ENCODE measurements at regions not wholly inside any gene's neighbourhood (a gene's known extent, or its start where the extent isn't known, plus 50 kb on each side); places are given as distances from the start of the nearest gene placed in this dataset.
"Not testable (repeated sequence)": the region's sequence is repeated elsewhere in the genome, so short reads cannot be mapped to it uniquely, and the experiment has no call there.

DNA sequence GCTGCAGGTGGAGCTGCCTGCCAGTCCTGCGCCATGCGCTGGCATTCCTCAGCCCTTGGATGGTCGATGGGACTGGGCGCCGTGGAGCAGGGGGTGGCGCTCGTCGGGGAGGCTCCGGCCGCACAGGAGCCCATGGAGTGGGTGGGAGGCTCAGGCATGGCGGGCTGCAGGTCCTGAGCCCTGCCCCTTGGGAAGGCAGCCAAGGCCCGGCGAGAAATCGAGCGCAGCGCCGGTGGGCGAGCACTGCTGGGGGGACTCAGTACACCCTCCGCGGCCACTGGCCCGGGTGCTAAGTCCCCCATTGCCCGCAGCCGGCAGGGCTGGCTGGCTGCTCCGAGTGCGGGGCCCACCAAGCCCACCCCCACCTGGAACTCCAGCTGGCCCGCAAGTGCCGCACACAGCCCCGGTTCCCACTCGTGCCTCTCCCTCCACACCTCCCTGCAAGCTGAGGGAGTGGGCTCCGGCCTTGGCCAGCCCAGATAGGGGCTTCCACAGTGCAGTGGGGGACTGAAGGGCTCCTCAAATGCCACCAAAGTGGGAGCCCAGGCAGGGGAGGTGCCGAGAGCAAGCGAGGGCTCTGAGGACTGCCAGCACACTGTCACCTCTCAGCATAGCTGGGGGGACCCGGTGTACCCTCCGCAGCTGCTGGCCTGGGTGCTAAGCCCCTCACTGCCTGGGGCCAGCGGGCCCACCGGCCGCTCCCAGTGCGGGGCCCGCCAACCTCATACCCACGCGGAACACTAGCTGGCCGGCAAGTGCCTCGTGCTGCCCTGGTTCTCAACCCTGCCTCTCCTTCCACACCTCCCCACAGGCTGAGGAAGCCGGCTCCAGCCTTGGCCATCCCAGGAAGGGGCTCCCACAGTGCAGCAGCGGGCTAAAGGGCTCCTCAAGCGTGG, 742.7 kb downstream of the SOCS6 start:
- DNase-seq: not testable (repeated sequence)

DNA sequence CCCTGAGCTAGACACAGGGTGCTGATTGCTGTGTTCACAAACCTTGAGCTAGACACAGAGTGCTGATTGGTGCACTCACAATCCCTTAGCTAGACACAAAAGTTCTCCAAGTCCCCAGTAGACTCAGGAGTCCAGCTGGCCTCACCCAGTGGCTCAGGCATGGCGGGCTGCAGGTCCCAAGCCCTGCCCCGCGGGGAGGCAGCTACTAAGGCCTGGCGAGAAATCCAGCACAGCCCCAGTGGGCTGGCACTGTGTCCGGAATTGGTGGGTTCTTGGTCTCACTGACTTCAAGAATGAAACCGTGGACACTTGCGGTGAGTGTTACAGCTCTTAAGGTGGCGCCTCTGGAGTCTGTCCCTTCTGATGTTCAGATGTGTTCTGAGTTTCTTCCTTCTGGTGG, 741.2 kb downstream of the SOCS6 start:
- not testable (repeated sequence) for DNase-seq

GRCh38 chr18:71028285-71028762, 739.5 kb downstream of the SOCS6 start:
- DNase-seq: no peak

DNA sequence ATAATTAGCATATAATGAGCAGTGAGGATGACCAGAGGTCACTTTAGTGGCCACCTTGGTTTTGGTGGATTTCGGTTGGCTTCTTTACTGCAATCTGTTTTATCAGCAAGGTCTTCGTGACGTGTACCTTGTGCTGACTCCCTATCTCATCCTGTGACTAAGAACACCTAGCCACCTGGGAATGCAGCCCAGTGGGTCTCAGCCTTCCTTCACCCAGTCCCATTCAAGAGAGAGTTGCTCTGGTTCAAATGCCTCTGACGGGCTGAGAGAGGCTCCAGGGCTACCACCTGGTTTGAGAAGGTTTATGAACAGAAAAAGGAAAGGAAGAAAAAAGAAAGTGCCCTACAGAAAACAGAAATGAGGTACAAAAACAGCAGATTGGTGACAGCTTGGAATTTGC, 738.7 kb downstream of the SOCS6 start:
- no peak for DNase-seq

GRCh38 chr18:71025505-71026225, 736.8 kb downstream of the SOCS6 start:
- DNase-seq: no peak

DNA sequence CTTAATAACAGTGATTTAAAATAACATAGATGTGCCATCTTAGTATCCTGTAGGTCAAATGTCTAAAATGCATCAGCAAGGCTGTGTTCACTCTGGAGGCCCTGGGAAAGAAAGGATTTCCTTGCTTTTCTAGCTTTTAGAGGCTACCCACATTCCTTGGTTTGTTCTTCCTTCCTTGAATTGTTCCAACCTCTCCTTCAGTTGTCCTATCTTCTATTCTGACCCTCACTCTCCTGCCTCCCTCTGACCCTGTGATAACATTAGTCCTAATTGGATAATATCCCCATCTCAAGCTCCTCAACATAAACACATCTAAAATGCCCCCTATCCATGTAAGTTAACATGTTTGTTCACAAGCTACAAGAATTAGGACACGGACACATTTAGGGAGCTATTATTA, 733.5 kb downstream of the SOCS6 start:
- no peak for DNase-seq

DNA sequence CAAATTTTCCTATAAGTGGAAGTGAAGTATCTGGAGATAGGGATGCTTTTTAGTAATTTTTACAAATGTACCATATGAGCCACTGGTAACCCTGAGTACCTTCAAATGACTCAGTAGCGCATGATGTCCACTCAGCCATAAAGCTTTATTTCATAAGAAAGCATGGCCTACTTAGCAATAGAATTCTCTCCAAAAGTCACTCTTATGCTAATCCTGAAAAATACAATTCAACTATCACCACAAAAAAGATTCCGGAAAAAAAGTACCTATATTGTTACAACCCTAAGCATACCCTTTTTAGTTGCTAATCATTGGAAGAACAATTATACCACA, 732.2 kb downstream of the SOCS6 start:
- DNase-seq: no peak

DNA sequence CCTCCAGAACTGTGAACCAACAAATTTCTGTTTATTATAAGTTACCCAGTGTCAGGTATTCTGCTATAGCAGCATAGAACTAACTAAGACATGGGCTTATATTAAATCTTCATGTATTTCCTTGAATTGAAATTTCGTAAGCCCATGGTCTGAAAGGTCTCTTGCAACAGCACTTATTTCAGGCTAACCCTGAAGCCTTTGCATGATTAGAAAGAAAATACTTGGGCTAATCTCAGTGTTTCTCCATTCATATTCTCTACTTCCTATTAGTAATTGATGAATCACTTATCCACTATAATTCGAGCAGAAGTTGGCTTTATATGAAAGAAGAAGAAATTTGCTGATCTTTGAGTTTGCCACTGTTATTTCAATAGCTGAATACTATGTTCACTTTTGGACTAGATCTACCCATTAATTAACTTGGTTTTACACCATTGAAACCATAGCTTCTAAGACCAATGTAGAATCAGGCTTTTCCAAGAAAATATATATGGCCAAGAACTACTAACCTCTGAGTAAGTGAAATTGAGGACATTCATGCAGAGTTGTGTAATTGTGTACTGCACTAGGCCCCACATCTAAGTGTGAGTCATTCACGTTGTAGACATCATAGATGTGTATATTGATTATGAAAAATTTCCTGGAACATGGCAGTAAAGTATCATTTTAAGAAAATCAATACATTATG, 731.6 kb downstream of the SOCS6 start:
- DNase-seq: no peak

DNA sequence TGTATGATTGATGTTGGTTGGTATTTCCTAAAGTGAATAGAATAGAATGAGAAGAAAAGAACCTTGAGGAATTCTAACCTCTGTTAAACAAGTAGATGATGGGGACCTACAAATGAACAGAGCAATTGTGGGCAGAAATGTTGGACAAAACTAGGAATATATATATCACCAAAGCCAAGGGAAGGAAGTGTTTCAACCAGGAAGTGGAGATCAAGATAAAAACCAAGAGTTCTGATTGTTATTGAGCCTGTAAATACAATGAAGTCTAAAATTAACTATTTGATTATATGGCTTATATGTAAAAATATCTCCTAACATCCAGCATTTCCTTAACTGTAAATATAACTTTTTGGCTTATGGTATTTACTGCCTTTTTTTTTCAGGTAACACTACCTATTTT, 730.0 kb downstream of the SOCS6 start:
- DNase-seq: no peak

DNA sequence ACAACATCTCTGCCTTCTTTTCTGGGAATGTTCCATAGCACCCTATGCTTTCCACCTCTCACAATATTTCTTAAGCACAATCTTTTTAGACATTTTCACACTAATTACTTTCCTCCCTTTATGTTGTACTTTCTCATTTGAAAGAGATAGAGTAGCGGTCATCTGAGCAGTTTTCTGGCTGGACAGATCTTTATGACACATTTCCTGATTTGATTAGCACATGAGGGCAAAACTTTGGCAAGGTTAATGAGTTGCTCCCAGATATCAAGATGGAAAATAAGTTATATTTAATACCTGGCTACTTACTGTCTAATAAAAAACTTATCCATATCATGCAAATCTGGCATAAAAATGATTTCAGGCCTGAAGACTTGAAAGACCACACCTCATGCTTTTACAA, 723.9 kb downstream of the SOCS6 start:
- DNase-seq: no peak

- no peak for DNase-seq
Measured at GRCh38 chr18:71011389-71011788, 722.5 kb downstream of the SOCS6 start.

DNA sequence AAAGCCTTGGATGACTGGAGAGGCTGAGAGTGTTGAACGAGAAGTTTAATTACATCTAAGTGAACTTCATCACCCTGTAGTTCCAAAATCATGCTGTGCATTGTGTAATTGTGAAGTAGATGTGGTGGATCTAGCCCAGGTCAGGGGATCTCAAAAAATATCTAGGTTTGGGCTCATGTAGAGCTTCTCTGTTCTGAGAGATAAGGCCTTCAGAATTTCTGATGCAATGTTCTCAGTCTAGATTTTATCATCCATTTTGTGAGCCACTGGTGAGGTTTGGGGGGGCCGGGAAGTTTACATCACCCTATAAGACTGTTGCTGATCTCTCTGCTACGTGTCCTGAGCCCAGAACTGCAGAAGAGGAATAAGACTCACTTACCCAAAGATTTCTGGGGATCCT, 719.4 kb downstream of the SOCS6 start:
- no peak for DNase-seq

GRCh38 chr18:71001597-71001996, 712.8 kb downstream of the SOCS6 start:
- DNase-seq: no peak

GRCh38 chr18:70998490-70998889, 709.6 kb downstream of the SOCS6 start:
- no peak for DNase-seq

DNA sequence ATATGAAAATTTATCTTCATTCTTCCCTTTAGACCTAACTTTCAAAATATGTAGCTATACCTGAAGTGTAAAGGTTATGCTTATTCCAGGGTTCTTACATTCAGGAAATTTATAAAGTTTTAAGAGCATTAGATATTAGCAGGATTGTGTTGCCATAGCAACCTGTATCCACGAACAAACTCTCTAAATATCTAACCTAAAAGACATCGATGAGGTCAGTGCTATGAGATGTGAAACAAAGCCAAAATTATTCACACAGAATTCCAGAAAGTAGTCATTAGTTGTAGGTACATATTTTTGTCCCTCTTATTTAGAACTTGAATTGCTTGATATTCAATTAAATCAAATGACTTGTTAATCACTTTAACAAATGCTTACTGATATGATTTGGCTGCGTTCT, 705.3 kb downstream of the SOCS6 start:
- no peak for DNase-seq

DNA sequence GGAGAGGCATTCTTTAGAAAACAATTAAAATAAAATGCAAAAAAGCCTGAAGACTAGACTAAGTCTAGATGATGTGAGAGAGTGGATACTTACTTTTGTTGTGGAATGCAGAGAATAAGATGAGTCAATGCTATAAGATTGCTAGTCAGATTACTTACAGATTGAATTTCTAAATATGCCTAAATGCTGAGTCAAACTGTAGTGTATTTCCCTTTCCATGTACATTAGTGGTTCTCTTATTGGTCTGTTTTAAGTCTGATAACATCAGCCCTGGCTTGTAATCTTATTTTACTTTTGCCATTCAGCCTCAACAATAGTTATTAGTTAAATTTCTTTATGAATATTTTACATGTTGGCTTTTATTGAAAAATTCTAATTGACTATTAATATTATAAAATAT, 702.7 kb downstream of the SOCS6 start:
- DNase-seq: no peak

GRCh38 chr18:70985948-70986347, 697.1 kb downstream of the SOCS6 start:
- DNase-seq: no peak

GRCh38 chr18:70982292-70982691, 693.4 kb downstream of the SOCS6 start:
- no peak for DNase-seq

DNA sequence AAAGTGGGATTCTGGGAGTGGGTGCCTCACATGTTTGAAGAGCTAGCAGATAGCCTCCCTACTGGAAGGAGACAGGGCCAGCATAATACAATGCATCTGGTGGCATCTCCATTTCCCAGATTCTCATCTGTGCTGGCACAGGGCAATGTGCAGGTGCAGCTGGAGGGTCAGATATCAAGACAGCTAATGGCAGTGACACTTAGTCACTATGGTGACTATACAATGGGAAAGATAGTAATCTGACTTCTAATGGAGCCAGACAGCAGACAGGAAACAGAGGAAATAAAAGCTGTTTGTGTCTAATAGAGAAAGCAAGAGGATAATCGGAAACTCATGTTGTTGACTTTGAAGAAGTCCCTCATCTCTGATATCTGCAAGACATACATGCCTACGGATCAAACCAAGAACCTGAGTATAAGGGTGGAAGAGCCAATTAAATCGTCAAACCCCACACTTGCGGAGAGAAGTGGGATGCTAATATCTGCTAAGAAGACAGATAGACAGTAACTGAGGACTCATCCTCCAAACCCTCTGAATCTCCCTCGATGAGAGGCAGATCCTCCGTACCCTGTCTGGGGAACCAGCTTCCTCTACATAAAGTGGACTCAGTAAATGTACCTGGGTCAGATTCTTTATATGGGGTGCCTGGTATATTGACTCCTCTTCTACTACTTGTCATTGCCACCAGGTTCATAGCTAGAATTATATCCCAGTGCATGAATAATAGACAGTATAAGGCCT, 692.7 kb downstream of the SOCS6 start:
- no peak for DNase-seq

DNA sequence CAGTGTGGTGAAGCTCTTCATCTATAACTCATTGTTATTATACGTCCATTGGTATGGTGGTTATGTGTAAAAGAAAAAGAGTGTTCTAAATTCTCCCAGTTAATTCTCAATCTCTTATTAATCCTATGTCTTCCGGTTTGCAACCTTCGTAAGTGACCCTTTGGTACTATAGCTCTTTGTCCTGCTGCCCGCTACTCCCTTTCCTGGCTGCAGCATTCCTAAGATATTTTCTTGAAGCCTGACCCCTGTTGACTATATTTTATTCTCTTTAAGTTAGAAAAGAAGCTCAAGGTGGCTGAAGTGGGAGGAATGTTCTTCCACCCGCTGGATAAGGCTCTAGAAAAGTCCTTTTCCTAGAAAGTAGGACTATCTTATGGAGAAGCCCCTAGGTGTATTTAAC, 684.8 kb downstream of the SOCS6 start:
- DNase-seq: no peak

- DNase-seq: no peak
Measured at GRCh38 chr18:70966419-70966818, 677.6 kb downstream of the SOCS6 start.

- no peak for DNase-seq
Measured at GRCh38 chr18:70961939-70962338, 673.1 kb downstream of the SOCS6 start.

GRCh38 chr18:70956554-70956953, 667.7 kb downstream of the SOCS6 start:
- no peak for DNase-seq
